ENCODE measurements at regions not wholly inside any gene's neighbourhood (a gene's known extent, or its start where the extent isn't known, plus 50 kb on each side); places are given as distances from the start of the nearest gene placed in this dataset.

DNA sequence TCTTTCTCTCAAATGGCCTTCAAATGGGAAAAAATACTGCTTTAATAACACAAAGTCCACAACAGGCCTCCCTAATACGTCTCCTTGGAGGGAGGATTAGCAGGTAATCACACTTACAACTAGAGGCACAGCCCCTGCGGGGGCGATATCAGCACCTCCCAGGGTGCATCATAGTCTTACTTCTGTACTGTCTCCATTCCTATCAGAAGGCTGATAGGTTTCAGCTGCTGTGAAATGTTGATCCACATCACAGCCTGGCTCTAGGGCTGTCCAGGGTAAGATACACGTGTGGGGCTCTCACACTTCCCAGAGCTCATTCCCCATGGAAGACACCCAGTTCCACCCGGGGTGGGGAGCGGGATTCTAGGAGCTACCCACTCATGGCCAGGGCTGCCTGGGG lies 139.1 kb upstream of the SFSWAP start:
- peaks cover 2% of the 10 kb centered on the region for H3K9me3 ChIP-seq (ENCODE audit: control insufficient read depth, low read depth, low read length)
- FAIRE-seq = no peak
- no peaks in the 10 kb centered on the region for H3K4me1 ChIP-seq (ENCODE audit: control insufficient read depth, extremely low read depth, insufficient read depth, low read length)
- no peaks in the 10 kb centered on the region for H3K79me2 ChIP-seq (ENCODE audit: control insufficient read depth, insufficient read depth, low read length)
- no peaks in the 10 kb centered on the region for H3K9me1 ChIP-seq (ENCODE audit: control insufficient read depth, extremely low read depth, insufficient read depth, low read length)
- H4K20me1 ChIP-seq (ENCODE audit: control insufficient read depth, extremely low read depth, insufficient read depth, low read length) = no peaks in the 10 kb centered on the region
- no peaks in the 10 kb centered on the region for H3K36me3 ChIP-seq (ENCODE audit: control insufficient read depth in 2 of 2, extremely low read depth in 1 of 2, insufficient read depth in 2 of 2, low read length in 2 of 2)
- dilution Hi-C loops (cut with MboI; ENCODE audit: extremely low pct_ligation_motif_present, low sequenced_read_pairs) = no loop called here
- H3K27me3 ChIP-seq (ENCODE audit: control insufficient read depth, extremely low read depth, insufficient read depth, low read length) = peaks cover 4% of the 10 kb centered on the region
- H3K4me3 ChIP-seq (ENCODE audit: control insufficient read depth in 2 of 3, extremely low read depth in 1 of 3, insufficient read depth in 2 of 3, low read depth in 1 of 3, low read length in 3 of 3) = no peak overlapping the region
- no peak overlapping the region for H3K27ac ChIP-seq (ENCODE audit: control insufficient read depth, insufficient read depth, low read length)
- TF ChIP-seq CTCF (optimal IDR thresholded peaks at IDR 0.05 in 1 of 3, IDR thresholded peaks at IDR 0.05 in 1 of 3, conservative IDR thresholded peaks at IDR 0.05 in 1 of 3; ENCODE audit: extremely low read depth in 1 of 3, insufficient read depth in 2 of 3, low read length in 3 of 3) = no peak
- no peak for TF ChIP-seq EZH2 (IDR thresholded peaks at IDR 0.05; ENCODE audit: low read length)
- DNase-seq (ENCODE audit: low read depth, low spot score) = no peak
- H3K4me2 ChIP-seq (ENCODE audit: control insufficient read depth, extremely low read depth, insufficient read depth, low read depth, low read length) = no peak overlapping the region
- no peak overlapping the region for H2AFZ ChIP-seq (ENCODE audit: control insufficient read depth, low read length)
- no peak overlapping the region for H3K9ac ChIP-seq (ENCODE audit: control insufficient read depth, extremely low read depth, insufficient read depth, low read length)

GRCh38 chr12:131572626-131573025 lies 138.3 kb upstream of the SFSWAP start:
- Histone ChIP-seq H3K4me1 (ENCODE audit: control insufficient read depth, extremely low read depth, insufficient read depth, low read length) (no peaks in the 10 kb centered on the region), H3K4me3 (ENCODE audit: control insufficient read depth in 2 of 3, extremely low read depth in 1 of 3, insufficient read depth in 2 of 3, low read depth in 1 of 3, low read length in 3 of 3) (no peak overlapping the region), H4K20me1 (ENCODE audit: control insufficient read depth, extremely low read depth, insufficient read depth, low read length) (no peaks in the 10 kb centered on the region), H3K4me2 (ENCODE audit: control insufficient read depth, extremely low read depth, insufficient read depth, low read depth, low read length) (no peak overlapping the region), H3K9me3 (ENCODE audit: control insufficient read depth, low read depth, low read length) (peaks cover 2% of the 10 kb centered on the region), H3K27ac (ENCODE audit: control insufficient read depth, insufficient read depth, low read length) (no peak overlapping the region), H2AFZ (ENCODE audit: control insufficient read depth, low read length) (no peak overlapping the region), H3K79me2 (ENCODE audit: control insufficient read depth, insufficient read depth, low read length) (no peaks in the 10 kb centered on the region), H3K9ac (ENCODE audit: control insufficient read depth, extremely low read depth, insufficient read depth, low read length) (no peak overlapping the region), H3K36me3 (ENCODE audit: control insufficient read depth in 2 of 2, extremely low read depth in 1 of 2, insufficient read depth in 2 of 2, low read length in 2 of 2) (no peaks in the 10 kb centered on the region), H3K9me1 (ENCODE audit: control insufficient read depth, extremely low read depth, insufficient read depth, low read length) (no peaks in the 10 kb centered on the region), H3K27me3 (ENCODE audit: control insufficient read depth, extremely low read depth, insufficient read depth, low read length) (no peaks in the 10 kb centered on the region)
- no peak for TF ChIP-seq EZH2 (IDR thresholded peaks at IDR 0.05; ENCODE audit: low read length)
- no peak for TF ChIP-seq CTCF (optimal IDR thresholded peaks at IDR 0.05 in 1 of 3, IDR thresholded peaks at IDR 0.05 in 1 of 3, conservative IDR thresholded peaks at IDR 0.05 in 1 of 3; ENCODE audit: extremely low read depth in 1 of 3, insufficient read depth in 2 of 3, low read length in 3 of 3)
- DNase-seq (ENCODE audit: low read depth, low spot score) (no peak), FAIRE-seq (no peak)
- dilution Hi-C loops (cut with MboI; ENCODE audit: extremely low pct_ligation_motif_present, low sequenced_read_pairs) = no loop called here

Data from keratinocyte (primary cell).